ENCODE measurements at regions not wholly inside any gene's neighbourhood (a gene's known extent, or its start where the extent isn't known, plus 50 kb on each side); places are given as distances from the start of the nearest gene placed in this dataset.
"Not testable (repeated sequence)": the region's sequence is repeated elsewhere in the genome, so short reads cannot be mapped to it uniquely, and the experiment has no call there.

DNA sequence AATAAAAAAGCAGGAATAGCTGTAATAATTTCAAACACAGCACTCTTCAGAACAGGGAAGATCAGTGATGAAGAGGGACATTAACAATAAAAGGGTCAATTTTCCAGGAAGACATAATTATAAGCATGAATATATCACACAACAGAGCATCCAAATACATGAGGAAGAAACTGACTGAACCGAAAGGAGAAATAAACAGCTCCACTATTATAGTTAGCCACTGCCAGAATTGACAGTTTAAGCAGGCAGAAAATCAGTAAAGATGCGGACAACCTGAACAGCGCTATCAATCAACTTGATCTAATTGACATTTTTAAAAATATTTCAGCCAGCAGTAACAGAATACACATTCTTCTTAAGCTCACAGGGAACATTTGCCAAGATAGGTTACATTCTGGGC, 89.1 kb downstream of the MED10 start:
- H3K36me3 ChIP-seq (replicated peaks; ENCODE audit: insufficient read depth, low read length): no peaks in the 10 kb centered on the region
- H3F3A ChIP-seq (ENCODE audit: insufficient read depth, low read length): no peaks in the 10 kb centered on the region
- H2AFZ ChIP-seq (ENCODE audit: low read length): no peak overlapping the region
- H3K9me2 ChIP-seq (replicated peaks; ENCODE audit: insufficient read depth, low read length): no peaks in the 10 kb centered on the region
- H3K27ac ChIP-seq (ENCODE audit: low read length): no peak overlapping the region
- TF ChIP-seq EZH2 (optimal IDR thresholded peaks at IDR 0.05; ENCODE audit: low read depth, low read length) (no peak), EZH2phosphoT487 (IDR thresholded peaks at IDR 0.05; ENCODE audit: low read length) (no peak)
- TF ChIP-seq, protein P1, sequence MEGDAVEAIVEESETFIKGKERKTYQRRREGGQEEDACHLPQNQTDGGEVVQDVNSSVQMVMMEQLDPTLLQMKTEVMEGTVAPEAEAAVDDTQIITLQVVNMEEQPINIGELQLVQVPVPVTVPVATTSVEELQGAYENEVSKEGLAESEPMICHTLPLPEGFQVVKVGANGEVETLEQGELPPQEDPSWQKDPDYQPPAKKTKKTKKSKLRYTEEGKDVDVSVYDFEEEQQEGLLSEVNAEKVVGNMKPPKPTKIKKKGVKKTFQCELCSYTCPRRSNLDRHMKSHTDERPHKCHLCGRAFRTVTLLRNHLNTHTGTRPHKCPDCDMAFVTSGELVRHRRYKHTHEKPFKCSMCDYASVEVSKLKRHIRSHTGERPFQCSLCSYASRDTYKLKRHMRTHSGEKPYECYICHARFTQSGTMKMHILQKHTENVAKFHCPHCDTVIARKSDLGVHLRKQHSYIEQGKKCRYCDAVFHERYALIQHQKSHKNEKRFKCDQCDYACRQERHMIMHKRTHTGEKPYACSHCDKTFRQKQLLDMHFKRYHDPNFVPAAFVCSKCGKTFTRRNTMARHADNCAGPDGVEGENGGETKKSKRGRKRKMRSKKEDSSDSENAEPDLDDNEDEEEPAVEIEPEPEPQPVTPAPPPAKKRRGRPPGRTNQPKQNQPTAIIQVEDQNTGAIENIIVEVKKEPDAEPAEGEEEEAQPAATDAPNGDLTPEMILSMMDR (IDR thresholded peaks at IDR 0.05; ENCODE audit: low read length): no peak
- no peak overlapping the region for H3K9ac ChIP-seq (ENCODE audit: low read length)
- H3K4me2 ChIP-seq (ENCODE audit: low read depth, low read length): no peak overlapping the region
- H3K27me3 ChIP-seq (replicated peaks; ENCODE audit: insufficient read depth, low read length): no peaks in the 10 kb centered on the region
- H3K9me3 ChIP-seq (replicated peaks; ENCODE audit: insufficient read depth, low read length): no peaks in the 10 kb centered on the region
- no peaks in the 10 kb centered on the region for H4K20me1 ChIP-seq (ENCODE audit: insufficient read depth, low read length)
- no peak for DNase-seq
- no peaks in the 10 kb centered on the region for H3K79me2 ChIP-seq (ENCODE audit: low read length)
- H3K4me1 ChIP-seq (ENCODE audit: low read length): no peaks in the 10 kb centered on the region
- no peak overlapping the region for H3K4me3 ChIP-seq (ENCODE audit: low read length)

DNA sequence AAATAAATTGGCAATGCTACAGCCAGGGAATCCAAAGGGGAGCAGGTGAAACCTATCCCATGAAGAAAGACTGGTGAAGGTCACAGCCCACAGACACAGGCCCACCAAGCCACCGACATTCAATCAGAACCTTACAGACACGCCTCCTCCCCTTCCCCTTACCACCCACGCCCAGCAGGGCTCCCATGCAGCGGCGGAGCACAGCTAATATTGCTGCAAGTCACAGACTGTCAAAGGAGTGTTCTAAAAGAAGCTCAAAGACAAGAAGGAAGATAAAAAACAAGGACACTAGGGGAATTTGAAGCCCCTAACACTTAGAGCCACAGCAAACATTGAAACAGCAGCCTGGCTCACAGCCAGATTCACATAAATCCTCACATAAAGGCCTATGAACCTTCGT, 91.2 kb downstream of the MED10 start:
- Histone ChIP-seq H3K27ac (ENCODE audit: low read length) (no peak overlapping the region), H3K4me2 (ENCODE audit: low read depth, low read length) (no peak overlapping the region), H3K9me2 (replicated peaks; ENCODE audit: insufficient read depth, low read length) (no peaks in the 10 kb centered on the region), H3K9ac (ENCODE audit: low read length) (no peak overlapping the region), H3K79me2 (ENCODE audit: low read length) (no peaks in the 10 kb centered on the region), H3K36me3 (replicated peaks; ENCODE audit: insufficient read depth, low read length) (no peaks in the 10 kb centered on the region), H3K27me3 (replicated peaks; ENCODE audit: insufficient read depth, low read length) (no peaks in the 10 kb centered on the region), H3F3A (ENCODE audit: insufficient read depth, low read length) (no peaks in the 10 kb centered on the region), H3K4me3 (ENCODE audit: low read length) (no peak overlapping the region), H3K4me1 (ENCODE audit: low read length) (no peaks in the 10 kb centered on the region), H4K20me1 (ENCODE audit: insufficient read depth, low read length) (no peaks in the 10 kb centered on the region), H3K9me3 (replicated peaks; ENCODE audit: insufficient read depth, low read length) (no peaks in the 10 kb centered on the region), H2AFZ (ENCODE audit: low read length) (no peak overlapping the region)
- DNase-seq: no peak
- TF ChIP-seq EZH2 (optimal IDR thresholded peaks at IDR 0.05; ENCODE audit: low read depth, low read length) (no peak), EZH2phosphoT487 (IDR thresholded peaks at IDR 0.05; ENCODE audit: low read length) (no peak)
- TF ChIP-seq, protein P1 (IDR thresholded peaks at IDR 0.05; ENCODE audit: low read length): no peak

DNA sequence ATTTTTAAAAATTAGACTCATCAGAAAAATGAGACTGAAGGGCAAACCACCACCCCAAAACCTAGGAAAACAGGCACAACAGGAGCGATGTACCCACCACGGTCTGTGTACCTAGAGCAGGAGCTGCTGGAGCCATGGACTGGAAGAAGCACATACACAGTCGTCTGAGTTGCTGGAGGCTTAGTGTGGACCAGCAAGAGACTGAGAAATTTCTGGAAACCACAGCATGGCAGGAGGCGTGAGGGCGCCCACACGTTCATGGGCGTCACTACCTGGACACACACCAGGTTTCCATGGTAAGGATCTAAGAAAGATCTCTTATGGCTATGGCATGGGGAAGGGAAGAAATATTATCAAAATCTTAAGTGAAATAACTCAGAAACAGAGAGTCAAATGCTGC, 91.9 kb downstream of the MED10 start:
- no peaks in the 10 kb centered on the region for H3K4me1 ChIP-seq (ENCODE audit: low read length)
- H4K20me1 ChIP-seq (ENCODE audit: insufficient read depth, low read length): no peaks in the 10 kb centered on the region
- H3K9me2 ChIP-seq (replicated peaks; ENCODE audit: insufficient read depth, low read length): no peaks in the 10 kb centered on the region
- no peak overlapping the region for H3K9ac ChIP-seq (ENCODE audit: low read length)
- no peaks in the 10 kb centered on the region for H3F3A ChIP-seq (ENCODE audit: insufficient read depth, low read length)
- no peaks in the 10 kb centered on the region for H3K79me2 ChIP-seq (ENCODE audit: low read length)
- H3K27ac ChIP-seq (ENCODE audit: low read length): no peak overlapping the region
- no peak overlapping the region for H3K4me3 ChIP-seq (ENCODE audit: low read length)
- TF ChIP-seq EZH2phosphoT487 (IDR thresholded peaks at IDR 0.05; ENCODE audit: low read length): no peak
- TF ChIP-seq EZH2 (optimal IDR thresholded peaks at IDR 0.05; ENCODE audit: low read depth, low read length): no peak
- TF ChIP-seq, protein P1 (IDR thresholded peaks at IDR 0.05; ENCODE audit: low read length): no peak
- H3K36me3 ChIP-seq (replicated peaks; ENCODE audit: insufficient read depth, low read length): no peaks in the 10 kb centered on the region
- no peak overlapping the region for H2AFZ ChIP-seq (ENCODE audit: low read length)
- H3K4me2 ChIP-seq (ENCODE audit: low read depth, low read length): no peak overlapping the region
- H3K9me3 ChIP-seq (replicated peaks; ENCODE audit: insufficient read depth, low read length): no peaks in the 10 kb centered on the region
- H3K27me3 ChIP-seq (replicated peaks; ENCODE audit: insufficient read depth, low read length): no peaks in the 10 kb centered on the region
- DNase-seq: no peak

DNA sequence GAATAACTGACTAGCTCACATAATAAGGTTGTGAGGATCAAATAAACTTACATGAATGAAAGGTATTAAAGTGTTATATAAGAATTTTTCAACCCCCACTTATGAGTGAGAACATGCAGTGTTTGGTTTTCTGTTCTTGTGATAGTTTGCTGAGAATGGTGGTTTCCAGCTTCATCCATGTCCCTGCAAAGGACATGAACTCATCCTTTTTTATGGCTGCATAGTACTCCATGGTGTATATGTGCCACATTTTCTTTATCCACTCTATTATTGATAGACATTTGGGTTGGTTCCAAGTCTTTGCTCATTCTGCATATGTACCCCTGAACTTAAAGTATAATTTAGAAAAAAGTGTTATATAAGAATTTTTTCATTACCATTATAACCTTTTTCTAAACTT, 93.9 kb downstream of the MED10 start:
- not testable (repeated sequence) for H3K27me3 ChIP-seq (replicated peaks; ENCODE audit: insufficient read depth, low read length); H3K9me2 ChIP-seq (replicated peaks; ENCODE audit: insufficient read depth, low read length); H3K9ac ChIP-seq (ENCODE audit: low read length); H3K27ac ChIP-seq (ENCODE audit: low read length); H3K4me1 ChIP-seq (ENCODE audit: low read length); DNase-seq; H3K4me3 ChIP-seq (ENCODE audit: low read length); H3F3A ChIP-seq (ENCODE audit: insufficient read depth, low read length); H2AFZ ChIP-seq (ENCODE audit: low read length); H3K9me3 ChIP-seq (replicated peaks; ENCODE audit: insufficient read depth, low read length); H4K20me1 ChIP-seq (ENCODE audit: insufficient read depth, low read length); H3K79me2 ChIP-seq (ENCODE audit: low read length); H3K4me2 ChIP-seq (ENCODE audit: low read depth, low read length); H3K36me3 ChIP-seq (replicated peaks; ENCODE audit: insufficient read depth, low read length)

All from MM.1S (cell line).